ENCODE measurements at regions not wholly inside any gene's neighbourhood (a gene's known extent, or its start where the extent isn't known, plus 50 kb on each side); places are given as distances from the start of the nearest gene placed in this dataset.

- WGBS, 2 donors: 75 to 76% methylated on average over 7 of the region's 7 CpGs
- intact Hi-C loops (cut with DNase I; ENCODE audit: low total_unique reads): no loop called here
- no peak for TF ChIP-seq POLR2A (IDR thresholded peaks at IDR 0.05)
- no peak for TF ChIP-seq CTCF (IDR thresholded peaks at IDR 0.05)
- H3K4me3 ChIP-seq (ENCODE audit: low read depth, poor library complexity, severe bottlenecking): no peak overlapping the region
- no peak for DNase-seq (ENCODE audit: low spot score in 2 of 2)
These were observed 93.8 kb downstream of the RIN2 start for GRCh38 chr20:19851861-19852260.

GRCh38 chr20:19855416-19855815 is 97.4 kb downstream of the RIN2 start:
- intact Hi-C loops (cut with DNase I; ENCODE audit: low total_unique reads): no loop called here
- TF ChIP-seq CTCF (IDR thresholded peaks at IDR 0.05) (no peak), POLR2A (IDR thresholded peaks at IDR 0.05) (no peak)

GRCh38 chr20:19858466-19859371 is 100.7 kb downstream of the RIN2 start:
- intact Hi-C loops (cut with DNase I; ENCODE audit: low total_unique reads): no loop called here
- TF ChIP-seq POLR2A (IDR thresholded peaks at IDR 0.05): no peak
- TF ChIP-seq CTCF (IDR thresholded peaks at IDR 0.05): no peak
- no peak for DNase-seq (ENCODE audit: low spot score in 2 of 2)
- WGBS, 2 donors: 86 to 87% methylated on average over 9 of the region's 9 CpGs
- H3K4me3 ChIP-seq (ENCODE audit: low read depth, poor library complexity, severe bottlenecking): no peak overlapping the region

More at GRCh38 chr20:19855416-19855815, 97.4 kb downstream of the RIN2 start:
- DNase-seq (ENCODE audit: low spot score in 2 of 2): no peak
- WGBS, 2 donors: 94 to 97% methylated on average over 3 of the region's 3 CpGs
- no peak overlapping the region for H3K4me3 ChIP-seq (ENCODE audit: low read depth, poor library complexity, severe bottlenecking)

- TF ChIP-seq POLR2A (IDR thresholded peaks at IDR 0.05) (no peak), CTCF (IDR thresholded peaks at IDR 0.05) (no peak)
- intact Hi-C loops (cut with DNase I; ENCODE audit: low total_unique reads): no loop called here
- no peak for DNase-seq (ENCODE audit: low spot score in 2 of 2)
- WGBS, 2 donors: 98 to 99% methylated on average over 3 of the region's 3 CpGs
- H3K4me3 ChIP-seq (ENCODE audit: low read depth, poor library complexity, severe bottlenecking): no peak overlapping the region
These were observed 101.4 kb downstream of the RIN2 start for GRCh38 chr20:19859444-19859843.

GRCh38 chr20:19860737-19861136 is 102.7 kb downstream of the RIN2 start:
- no peak overlapping the region for H3K4me3 ChIP-seq (ENCODE audit: low read depth, poor library complexity, severe bottlenecking)
- TF ChIP-seq CTCF (IDR thresholded peaks at IDR 0.05): no peak
- no peak for TF ChIP-seq POLR2A (IDR thresholded peaks at IDR 0.05)
- DNase-seq (ENCODE audit: low spot score in 2 of 2): no peak
- intact Hi-C loops (cut with DNase I; ENCODE audit: low total_unique reads): no loop called here
- WGBS, 2 donors: 93 to 97% methylated on average over 2 of the region's 2 CpGs
